CD4-positive, alpha-beta T cell treated with Interferon gamma for 1 hour (primary cell): ENCODE measurements at regions not wholly inside any gene's neighbourhood (a gene's known extent, or its start where the extent isn't known, plus 50 kb on each side); places are given as distances from the start of the nearest gene placed in this dataset.

ENCODE experiments used
- DNase-seq: peaks from one replicate; pipeline ENCODE4 v3.0.0-alpha.2; 2020

GRCh38 chr13:73603646-73604045, 530.6 kb downstream of the KLF12 start:
- no peak for DNase-seq

DNA sequence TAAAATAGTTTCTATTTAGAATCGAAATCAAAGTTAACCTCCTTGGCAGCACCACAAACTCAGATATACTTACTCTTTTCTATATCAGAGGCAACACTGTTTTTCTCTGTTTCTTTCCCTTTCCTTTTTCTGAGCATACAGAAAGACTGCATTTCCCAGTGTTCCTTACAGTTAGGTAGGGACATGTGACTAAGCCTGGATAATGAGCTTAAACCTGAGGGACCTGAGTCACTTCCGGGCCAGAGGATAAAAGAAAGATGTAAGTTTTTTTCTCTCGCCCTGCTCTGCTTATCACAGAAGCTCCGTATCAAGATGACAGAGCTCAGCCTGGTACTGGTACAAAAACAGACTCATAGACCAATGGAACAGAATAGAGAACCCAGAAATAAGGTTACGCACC, 531.9 kb downstream of the KLF12 start:
- DNase-seq, result no peak

DNA sequence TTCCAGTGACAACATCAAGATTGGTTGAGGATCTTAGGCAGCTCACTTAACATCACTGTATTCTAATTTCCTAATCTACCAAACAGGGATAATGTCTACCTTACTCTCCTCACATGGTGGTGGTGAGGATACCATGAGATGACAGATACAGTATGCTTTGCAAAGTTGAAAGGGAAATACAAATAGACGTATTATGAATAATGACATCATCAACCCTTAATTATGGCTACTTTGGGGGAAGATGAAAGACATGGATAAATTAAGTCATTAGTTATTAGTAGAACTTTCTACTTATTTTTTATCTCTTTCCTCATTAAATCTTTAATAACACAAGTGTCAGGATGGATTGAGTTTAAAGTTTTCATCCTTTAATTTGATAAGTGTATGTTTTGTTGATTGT, 532.5 kb downstream of the KLF12 start:
- no peak for DNase-seq

GRCh38 chr13:73599232-73600128, 534.7 kb downstream of the KLF12 start:
- DNase-seq, result no peak

- DNase-seq, result no peak
Measured at GRCh38 chr13:73598020-73598712, 536.0 kb downstream of the KLF12 start.

GRCh38 chr13:73596382-73596781, 537.6 kb downstream of the KLF5 start:
- no peak for DNase-seq

- DNase-seq, result no peak
Measured at GRCh38 chr13:73593199-73593765, 534.5 kb downstream of the KLF5 start.

GRCh38 chr13:73591861-73592260, 533.1 kb downstream of the KLF5 start:
- DNase-seq, result no peak

DNA sequence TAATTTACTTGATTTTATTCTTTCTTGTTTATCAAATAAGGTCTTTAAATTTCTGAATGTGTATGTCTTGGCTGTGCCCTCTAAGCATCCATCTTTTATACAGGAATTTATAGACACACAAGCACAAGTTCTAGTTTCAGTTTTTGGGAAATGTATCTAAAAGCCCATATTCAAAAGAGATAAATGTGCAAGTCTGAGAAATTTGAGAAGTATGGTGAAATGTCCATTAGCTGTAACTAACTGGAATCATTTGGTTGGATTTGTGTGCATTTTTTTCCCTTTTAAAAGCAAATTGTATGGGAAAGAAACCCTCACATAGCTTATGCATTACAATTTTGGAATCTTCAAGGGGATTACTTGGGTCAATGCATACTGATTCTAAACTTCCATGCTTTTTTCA, 532.0 kb downstream of the KLF5 start:
- no peak for DNase-seq

DNA sequence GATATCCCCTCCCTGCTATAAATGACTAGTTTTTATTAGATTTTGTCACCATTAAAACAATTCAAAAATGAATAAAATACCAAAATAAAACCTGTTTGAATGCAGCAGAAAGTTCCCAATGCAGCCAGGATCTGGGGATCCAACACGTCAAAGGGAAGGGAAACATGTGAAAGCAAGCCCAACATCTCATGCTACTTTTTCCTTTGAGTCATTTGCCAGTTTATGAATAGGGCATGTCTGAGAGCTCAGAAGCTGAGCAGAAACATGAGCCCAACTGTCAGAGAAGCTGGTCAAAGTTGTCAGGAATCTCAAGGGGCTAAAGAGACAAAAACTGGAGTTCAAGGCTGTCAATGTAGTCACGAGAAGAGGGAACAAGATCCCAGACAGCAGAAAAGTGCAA, 526.4 kb downstream of the KLF5 start:
- no peak for DNase-seq

DNA sequence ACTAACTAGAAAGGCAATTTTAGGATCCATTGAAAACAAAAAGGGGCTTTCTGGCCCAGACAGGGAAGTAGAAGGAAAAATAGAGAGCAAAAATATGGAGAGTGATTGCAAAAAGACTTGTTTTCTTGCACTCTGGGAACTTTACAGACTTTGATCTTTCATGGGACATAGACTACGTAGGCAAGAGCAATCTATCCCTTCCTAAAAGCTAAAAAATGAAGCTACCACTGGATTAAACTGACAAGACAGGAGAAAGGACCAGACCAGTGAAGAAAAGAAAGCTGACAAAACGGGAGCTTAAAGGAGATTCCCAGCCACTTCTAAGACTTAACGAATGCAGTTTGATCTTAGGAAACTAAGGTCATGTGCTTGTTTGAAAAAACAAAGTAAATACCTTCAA, 524.5 kb downstream of the KLF5 start:
- no peak for DNase-seq

GRCh38 chr13:73580513-73581267, 521.9 kb downstream of the KLF5 start:
- no peak for DNase-seq

- no peak for DNase-seq
Measured at GRCh38 chr13:73579574-73580274, 520.9 kb downstream of the KLF5 start.

DNA sequence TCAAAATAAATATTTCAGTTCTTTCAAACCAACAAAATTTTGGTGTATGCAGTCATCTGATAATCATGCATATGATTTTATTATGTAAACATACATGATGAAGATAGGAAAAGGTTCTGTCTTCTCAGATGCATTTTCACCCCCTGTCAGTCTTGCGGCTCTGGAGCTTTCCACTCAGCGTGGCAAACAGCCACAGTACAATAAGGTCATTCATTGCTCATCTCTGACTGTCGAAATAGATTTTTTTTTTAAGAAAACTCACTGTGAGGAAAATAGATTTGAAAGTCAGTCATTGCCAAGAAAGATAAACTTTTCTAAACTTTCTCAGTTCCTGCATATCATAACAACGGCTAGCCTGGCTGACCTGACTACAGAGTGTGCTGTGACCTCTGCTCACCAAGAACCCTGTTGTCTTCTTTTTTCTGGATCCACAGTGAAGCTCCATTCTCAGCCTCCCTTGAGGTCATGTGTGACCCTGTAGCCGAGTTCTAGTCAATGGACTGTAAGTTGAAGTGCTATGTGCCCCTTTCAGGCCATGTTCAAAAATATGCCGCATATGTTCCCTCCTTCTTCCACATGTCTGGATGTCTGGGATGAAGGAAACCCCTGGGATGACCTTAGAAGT, 519.6 kb downstream of the KLF5 start:
- no peak for DNase-seq

DNA sequence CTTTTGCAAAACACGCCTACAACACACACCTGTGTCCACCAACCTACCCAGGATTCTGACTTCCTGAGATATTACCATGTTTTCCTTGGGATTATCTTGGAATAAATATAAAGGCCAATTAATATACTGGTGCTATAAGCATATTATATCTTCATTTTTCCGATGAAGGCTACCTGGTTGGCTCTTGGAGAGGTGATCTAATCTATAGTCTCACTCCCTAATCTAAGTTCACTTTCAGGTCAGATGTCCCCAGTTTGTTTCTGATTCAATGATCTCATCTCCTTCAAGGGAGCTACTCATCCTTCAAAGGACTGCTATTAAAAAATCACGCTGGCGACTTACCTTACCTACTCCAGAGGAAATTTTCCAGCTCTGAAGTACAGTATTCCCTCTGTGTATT, 517.5 kb downstream of the KLF5 start:
- no peak for DNase-seq

GRCh38 chr13:73572824-73573223, 514.0 kb downstream of the KLF5 start:
- DNase-seq, result no peak

GRCh38 chr13:73571376-73571775, 512.6 kb downstream of the KLF5 start:
- no peak for DNase-seq

- no peak for DNase-seq
Measured at GRCh38 chr13:73556902-73557301, 498.1 kb downstream of the KLF5 start.

DNA sequence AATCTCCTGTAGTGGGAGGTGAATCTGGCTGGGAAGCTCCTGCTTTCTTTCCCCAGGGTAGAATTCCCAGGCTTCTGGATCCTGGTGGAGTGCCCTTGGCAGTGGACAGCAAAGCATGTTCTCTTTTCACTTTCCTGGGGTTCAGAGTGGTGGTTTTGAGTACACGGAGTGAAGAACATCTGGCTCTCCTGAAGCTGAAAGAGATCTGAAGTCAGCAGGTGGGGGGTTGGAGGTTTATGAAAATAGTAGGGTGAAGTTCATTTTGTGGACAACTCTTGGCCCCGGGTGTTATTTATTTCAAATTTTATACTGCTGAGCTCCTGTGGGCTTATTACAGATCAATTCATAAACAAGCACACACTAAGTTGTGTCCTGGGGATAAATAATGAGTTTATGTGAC, 497.3 kb downstream of the KLF5 start:
- no peak for DNase-seq

GRCh38 chr13:73551736-73552135, 492.9 kb downstream of the KLF5 start:
- no peak for DNase-seq

DNA sequence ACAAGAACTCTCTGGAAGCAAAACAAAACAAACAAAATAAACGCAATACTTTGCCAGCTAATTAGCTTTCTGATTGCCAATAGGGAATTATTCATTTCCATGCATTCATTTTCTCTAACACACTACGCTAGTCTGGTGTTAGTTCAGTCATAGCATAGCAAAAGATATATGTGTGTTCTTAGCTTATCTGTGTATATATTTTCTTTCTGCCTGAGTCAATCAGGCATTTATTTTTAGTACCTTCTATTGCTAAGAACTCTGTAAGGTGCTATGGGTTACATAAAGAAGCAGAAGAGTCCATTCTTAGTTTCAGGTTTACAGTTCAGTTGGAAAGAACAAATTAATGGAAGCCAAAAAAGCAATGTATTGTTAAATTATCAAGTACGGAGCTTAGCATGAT, 490.9 kb downstream of the KLF5 start:
- DNase-seq, result no peak

- no peak for DNase-seq
Measured at GRCh38 chr13:73548449-73548848, 489.6 kb downstream of the KLF5 start.
